ENCODE measurements at regions not wholly inside any gene's neighbourhood (a gene's known extent, or its start where the extent isn't known, plus 50 kb on each side); places are given as distances from the start of the nearest gene placed in this dataset.

GRCh38 chr13:61725806-61726205 is 310.2 kb upstream of the PCDH20 start:
- Histone ChIP-seq H4K5ac (ENCODE audit: insufficient read length, low read depth, low read length) (no peak overlapping the region), H3K23ac (ENCODE audit: insufficient read length, low read depth, low read length) (no peak overlapping the region), H4K8ac (replicated peaks; ENCODE audit: insufficient read length, low read depth, low read length) (no peak overlapping the region), H3K27ac (ENCODE audit: insufficient read length, low read depth, low read length) (no peak overlapping the region), H3K9ac (ENCODE audit: extremely low read depth, insufficient read length, low read length) (no peak overlapping the region), H2AFZ (ENCODE audit: low read length) (no peak overlapping the region), H2AK5ac (ENCODE audit: insufficient read length, low read length) (no peak overlapping the region), H3K79me2 (ENCODE audit: insufficient read depth, low read length) (no peaks in the 10 kb centered on the region), H3T11ph (ENCODE audit: low read length) (no peak overlapping the region), H2BK5ac (ENCODE audit: insufficient read length, low read length) (no peak overlapping the region), H3K18ac (ENCODE audit: insufficient read length, low read depth, low read length) (no peak overlapping the region), H3K14ac (ENCODE audit: insufficient read depth, low read length) (no peak overlapping the region), H2BK20ac (ENCODE audit: low read depth, low read length, poor library complexity, severe bottlenecking) (no peak overlapping the region), H3K4me1 (ENCODE audit: insufficient read depth, low read length) (no peaks in the 10 kb centered on the region), H2BK120ac (ENCODE audit: low read depth, low read length, poor library complexity, severe bottlenecking) (no peak overlapping the region), H3K27me3 (ENCODE audit: insufficient read depth, low read length) (no peaks in the 10 kb centered on the region), H3K56ac (ENCODE audit: insufficient read length, low read depth, low read length) (no peak overlapping the region), H3K23me2 (ENCODE audit: insufficient read length, low read depth, low read length, poor library complexity, severe bottlenecking) (no peaks in the 10 kb centered on the region), H3K79me1 (ENCODE audit: insufficient read depth, low read depth, low read length, poor library complexity, severe bottlenecking) (no peaks in the 10 kb centered on the region), H2BK15ac (ENCODE audit: low read depth, low read length) (no peak overlapping the region), H4K91ac (ENCODE audit: insufficient read length, low read depth, low read length) (no peak overlapping the region), H3K9me3 (ENCODE audit: control insufficient read depth, low read depth, low read length) (no peaks in the 10 kb centered on the region), H3K4ac (ENCODE audit: low read depth, low read length) (no peak overlapping the region), H2BK12ac (ENCODE audit: insufficient read length, low read depth, low read length) (no peak overlapping the region), H4K20me1 (ENCODE audit: control insufficient read depth, insufficient read depth, insufficient read length) (no peaks in the 10 kb centered on the region), H3K4me2 (ENCODE audit: insufficient read depth, insufficient read length, low read length) (no peak overlapping the region)
- no peaks in the 10 kb centered on the region; a peak in 1 of 4 replicates for H3K4me1 Mint-ChIP-seq
- H3K4me3 Mint-ChIP-seq, result no peak overlapping the region
- no peaks in the 10 kb centered on the region for H3K9me3 Mint-ChIP-seq
- H3K27ac Mint-ChIP-seq, result no peak overlapping the region
- H3K27me3 Mint-ChIP-seq (ENCODE audit: low read depth), result no peaks in the 10 kb centered on the region
- no peaks in the 10 kb centered on the region for H3K36me3 Mint-ChIP-seq (ENCODE audit: insufficient read depth in 1 of 3, low read depth in 3 of 3)
- no peak for TF ChIP-seq CTCF (conservative IDR thresholded peaks at IDR 0.05)
- no peak for DNase-seq
